Hindlimb muscle (tissue), 1 donor: ENCODE measurements at regions not wholly inside any gene's neighbourhood (a gene's known extent, or its start where the extent isn't known, plus 50 kb on each side); places are given as distances from the start of the nearest gene placed in this dataset.
"Not testable (repeated sequence)": the region's sequence is repeated elsewhere in the genome, so short reads cannot be mapped to it uniquely, and the experiment has no call there.

ENCODE experiments used
- DNase-seq: peaks from one replicate; pipeline ENCODE4 v3.0.0-alpha.2; 2013

- DNase-seq, result no peak
These were observed 256.8 kb upstream of the HS3ST1 start for GRCh38 chr4:11685481-11685880.

GRCh38 chr4:11675051-11675800, 246.5 kb upstream of the HS3ST1 start:
- DNase-seq, result no peak

DNA sequence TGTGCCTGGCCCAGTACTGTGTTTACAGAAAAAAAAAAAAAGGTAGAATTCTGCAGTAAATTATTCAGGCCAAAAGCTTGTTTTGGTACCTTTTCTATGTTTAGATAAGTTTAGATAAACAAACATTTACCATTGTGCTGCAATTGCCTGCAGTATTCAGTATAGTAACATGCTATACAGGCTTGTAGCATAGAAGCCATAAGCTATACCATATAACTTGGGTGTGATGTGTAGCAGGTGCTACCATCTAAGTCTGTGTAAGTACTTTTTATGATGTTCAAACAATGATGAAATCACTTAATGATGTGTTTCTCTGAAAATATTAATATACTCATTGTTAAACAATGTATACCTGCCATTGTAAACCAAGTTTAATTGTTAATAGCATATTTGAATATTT, 241.6 kb upstream of the HS3ST1 start:
- no peak for DNase-seq

GRCh38 chr4:11669156-11669555, 240.5 kb upstream of the HS3ST1 start:
- no peak for DNase-seq

- no peak for DNase-seq
These were observed 234.4 kb upstream of the HS3ST1 start for GRCh38 chr4:11663114-11663513.

- DNase-seq, result peak; percentile 2
These were observed 222.3 kb upstream of the HS3ST1 start for GRCh38 chr4:11650801-11651596.

GRCh38 chr4:11647433-11647832, 218.7 kb upstream of the HS3ST1 start:
- no peak for DNase-seq

GRCh38 chr4:11643081-11643480, 214.4 kb upstream of the HS3ST1 start:
- DNase-seq, result not testable (repeated sequence)

- no peak for DNase-seq
These were observed 211.9 kb upstream of the HS3ST1 start for GRCh38 chr4:11640584-11640983.

DNA sequence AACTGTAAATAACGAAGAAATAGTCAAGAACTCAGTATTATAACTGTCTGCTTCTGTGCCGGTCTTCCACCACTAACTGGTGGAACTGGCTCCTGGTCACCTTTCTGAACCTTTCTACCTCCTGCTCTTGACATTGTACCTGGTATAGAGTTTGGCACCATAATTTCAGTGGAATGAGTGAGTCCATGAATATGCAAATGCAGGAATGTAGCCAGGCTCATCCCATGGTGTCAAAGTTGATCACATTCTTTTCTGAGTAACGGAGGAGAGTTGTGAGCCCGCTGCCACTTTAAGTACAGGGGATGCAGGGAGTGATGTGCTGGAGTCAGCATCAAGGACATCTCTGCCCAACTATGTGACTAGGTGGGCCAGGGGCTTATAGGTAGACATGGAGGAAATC, 207.9 kb upstream of the HS3ST1 start:
- DNase-seq, result no peak

DNA sequence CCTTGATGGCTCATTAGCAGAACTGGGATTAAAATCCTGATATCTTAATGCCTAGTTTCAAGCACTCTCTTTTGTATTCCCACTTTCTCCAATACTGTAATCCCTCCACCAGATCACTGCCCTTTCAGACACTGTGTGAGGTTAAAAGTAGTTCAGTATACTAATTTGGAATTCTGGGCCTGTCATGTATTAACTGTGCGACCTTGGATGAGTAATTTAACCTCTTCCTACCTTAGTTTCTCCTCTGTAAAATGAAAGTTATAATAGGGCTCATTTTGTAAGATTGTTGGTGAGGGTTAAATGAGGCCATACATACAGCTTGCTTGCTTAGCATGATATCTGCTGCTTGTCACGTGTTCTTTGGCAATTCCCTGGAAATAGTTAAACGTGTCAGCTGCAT, 207.3 kb upstream of the HS3ST1 start:
- no peak for DNase-seq

DNA sequence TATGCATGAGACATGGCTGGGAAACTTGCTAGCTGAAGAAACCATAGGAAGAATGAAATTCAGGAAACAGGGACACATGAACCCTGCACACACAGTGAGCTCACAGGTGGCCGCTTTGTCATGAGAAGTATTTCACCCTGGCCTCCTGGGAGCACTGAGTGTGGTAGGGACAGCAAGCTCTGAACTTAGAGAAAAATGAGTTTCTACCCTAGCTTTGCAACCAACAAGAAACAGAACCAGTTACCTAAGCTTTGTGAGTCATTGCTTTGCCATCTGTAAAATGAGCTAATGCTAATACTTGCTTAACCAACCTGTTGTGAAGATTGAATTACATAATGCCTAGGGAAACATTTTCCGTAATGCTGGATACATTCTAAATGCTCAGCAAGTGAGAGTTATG, 206.6 kb upstream of the HS3ST1 start:
- no peak for DNase-seq

DNA sequence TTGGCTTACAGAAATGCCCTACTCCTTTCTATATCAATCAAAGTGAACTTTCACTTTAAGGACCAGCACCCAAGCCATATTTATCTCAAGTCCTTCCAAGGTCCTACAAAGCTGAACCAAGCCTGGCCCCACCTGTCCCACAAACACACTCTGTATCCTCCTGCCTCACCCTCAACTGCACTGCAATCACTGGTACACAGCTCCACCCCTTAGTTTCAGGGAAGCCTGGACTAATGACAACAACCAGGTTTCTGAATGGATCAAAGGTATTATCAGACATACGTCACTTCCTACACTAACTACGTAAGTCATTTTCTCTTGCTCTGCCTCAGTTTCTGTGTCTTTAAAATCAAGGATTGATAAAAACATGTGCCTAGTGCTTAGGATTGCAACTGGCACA, 205.6 kb upstream of the HS3ST1 start:
- DNase-seq, result no peak

GRCh38 chr4:11633430-11633829, 204.7 kb upstream of the HS3ST1 start:
- DNase-seq, result no peak

GRCh38 chr4:11632483-11632882, 203.8 kb upstream of the HS3ST1 start:
- no peak for DNase-seq

DNA sequence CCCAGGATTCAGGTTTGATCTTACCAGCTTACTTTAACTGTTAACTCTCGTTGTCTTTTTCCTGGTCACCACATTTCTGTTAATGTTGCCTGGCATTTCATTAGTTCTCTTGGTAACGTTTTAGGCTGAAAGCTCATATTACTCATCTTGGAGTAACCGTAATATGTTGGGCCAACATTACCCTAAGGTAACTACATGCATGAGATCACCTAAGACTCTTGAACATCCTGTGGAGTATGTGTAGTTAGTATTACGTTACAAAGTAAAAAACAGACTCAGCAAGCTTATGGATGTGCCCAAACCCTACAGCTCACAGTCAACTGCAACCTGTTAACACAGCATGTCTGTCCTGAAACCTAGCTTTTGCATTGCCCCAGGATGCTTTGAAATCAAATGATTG, 203.3 kb upstream of the HS3ST1 start:
- no peak for DNase-seq

GRCh38 chr4:11631416-11631815, 202.7 kb upstream of the HS3ST1 start:
- no peak for DNase-seq

DNA sequence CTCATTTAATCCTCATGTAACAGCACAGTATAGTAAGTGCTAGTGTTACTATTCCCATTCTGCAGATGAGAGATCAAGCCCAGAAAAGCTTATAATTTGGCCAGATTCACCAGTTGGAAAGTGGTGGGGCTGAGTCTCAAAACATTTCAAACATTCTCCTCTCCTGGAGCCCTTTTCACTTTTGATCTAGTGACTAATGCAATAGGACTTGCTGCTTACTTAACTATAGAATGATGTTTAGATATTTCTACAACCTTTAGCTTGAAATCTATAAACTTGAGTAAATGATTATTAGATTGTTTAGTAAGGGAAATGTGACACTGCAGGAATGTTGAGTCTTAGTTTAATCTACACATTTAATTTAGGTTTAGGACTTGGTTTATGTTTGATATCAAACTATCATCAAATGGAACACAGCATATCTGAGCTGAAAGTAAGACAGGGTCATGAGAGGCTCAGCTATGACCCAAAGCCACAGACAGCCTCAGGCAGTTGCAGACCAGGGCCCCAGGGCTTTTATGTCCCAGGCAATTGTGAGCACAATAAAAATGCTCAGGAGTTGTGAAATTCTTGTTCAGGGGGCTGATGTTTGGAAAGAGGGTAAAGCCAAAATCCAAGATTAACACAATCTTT, 199.5 kb upstream of the HS3ST1 start:
- DNase-seq, result no peak

GRCh38 chr4:11626066-11626465, 197.4 kb upstream of the HS3ST1 start:
- no peak for DNase-seq

- no peak for DNase-seq
These were observed 196.5 kb upstream of the HS3ST1 start for GRCh38 chr4:11625211-11625610.

DNA sequence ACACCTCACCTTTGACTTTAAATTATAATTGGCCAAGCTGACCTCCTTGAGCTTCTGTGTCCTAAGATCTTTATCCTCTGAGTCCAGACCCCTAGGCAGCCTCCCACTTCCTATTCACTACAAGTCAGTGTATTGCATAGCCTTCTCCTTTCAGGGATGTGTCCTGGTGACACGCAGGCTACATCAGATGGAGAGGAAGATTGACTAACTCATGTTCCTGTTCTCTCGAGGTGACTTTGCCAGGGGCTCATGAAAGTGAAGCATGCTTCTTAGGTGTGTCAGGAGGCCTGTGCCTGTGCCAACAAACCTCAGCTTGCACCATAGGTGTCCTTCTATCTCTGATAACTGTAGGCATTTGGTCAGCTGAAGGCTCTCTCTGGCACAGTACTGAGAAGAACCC, 195.7 kb upstream of the HS3ST1 start:
- DNase-seq, result no peak

- DNase-seq, result no peak
These were observed 195.0 kb upstream of the HS3ST1 start for GRCh38 chr4:11623726-11624037.

DNA sequence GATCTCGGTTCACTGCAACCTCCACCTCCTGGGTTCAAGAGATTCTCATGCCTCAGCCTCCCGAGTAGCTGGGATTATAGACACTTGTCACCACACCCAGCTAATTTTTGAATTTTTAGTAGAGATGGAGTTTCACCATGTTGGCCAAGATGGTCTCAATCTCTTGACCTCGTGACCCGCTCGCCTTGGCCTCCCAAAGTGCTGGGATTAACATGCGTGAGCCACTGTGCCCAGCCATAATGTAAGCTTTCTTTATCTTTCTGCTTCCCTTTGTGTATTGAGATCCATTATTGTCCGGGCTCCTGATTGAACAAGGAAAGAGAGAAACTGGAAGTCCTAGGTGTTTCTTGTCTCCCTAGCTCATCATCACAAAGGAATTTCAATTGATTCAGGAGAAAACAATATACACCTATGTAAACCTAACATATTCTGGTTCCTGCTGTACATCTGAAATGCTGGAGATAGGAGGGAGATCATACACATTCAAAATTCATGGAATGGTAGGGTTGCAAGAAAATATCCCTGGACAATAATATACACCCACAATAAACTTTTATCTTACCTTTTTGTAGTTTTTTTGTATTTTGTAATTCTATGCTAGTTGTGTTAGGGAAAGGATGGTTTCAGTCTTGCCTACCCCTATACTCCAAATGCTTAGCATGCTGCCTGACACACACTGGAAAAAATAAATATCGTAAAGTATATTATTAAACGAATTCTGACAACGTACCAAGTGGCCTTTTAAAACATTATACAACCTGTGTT, 194.4 kb upstream of the HS3ST1 start:
- no peak for DNase-seq
